ENCODE measurements at regions not wholly inside any gene's neighbourhood (a gene's known extent, or its start where the extent isn't known, plus 50 kb on each side); places are given as distances from the start of the nearest gene placed in this dataset.
"Not testable (repeated sequence)": the region's sequence is repeated elsewhere in the genome, so short reads cannot be mapped to it uniquely, and the experiment has no call there.

GRCh38 chr3:153404157-153404556, 242.1 kb downstream of the RAP2B start:
- DNase-seq (no peak), ATAC-seq (no peak)
- Histone ChIP-seq H3K4me1 (no peaks in the 10 kb centered on the region), H3K27ac (no peak overlapping the region), H3K4me3 (no peak overlapping the region), H3K9me3 (no peaks in the 10 kb centered on the region), H3K27me3 (no peaks in the 10 kb centered on the region), H3K36me3 (no peaks in the 10 kb centered on the region)
- intact Hi-C loops (cut with DNase I) = no loop called here
- TF ChIP-seq CTCF (IDR thresholded peaks at IDR 0.05) (no peak), POLR2A (IDR thresholded peaks at IDR 0.05) (no peak)
- 23% methylated on average over 2 of the region's 2 CpGs for WGBS (ENCODE audit: insufficient coverage, low coverage, low lambda C conversion rate, missing lambda C conversion rate)

- intact Hi-C loops (cut with DNase I); H3K4me1 ChIP-seq; H3K27ac ChIP-seq; H3K4me3 ChIP-seq; H3K9me3 ChIP-seq; H3K27me3 ChIP-seq; DNase-seq; ATAC-seq; H3K36me3 ChIP-seq: not testable (repeated sequence)
- 84% methylated on average over 4 of the region's 4 CpGs for WGBS (ENCODE audit: insufficient coverage, low coverage, low lambda C conversion rate, missing lambda C conversion rate)
Measured at GRCh38 chr3:153405320-153405719, 243.3 kb downstream of the RAP2B start.

- Histone ChIP-seq H3K36me3 (no peaks in the 10 kb centered on the region), H3K9me3 (no peaks in the 10 kb centered on the region), H3K27ac (no peak overlapping the region), H3K4me3 (no peak overlapping the region), H3K27me3 (no peaks in the 10 kb centered on the region), H3K4me1 (no peaks in the 10 kb centered on the region)
- intact Hi-C loops (cut with DNase I) = no loop called here
- 18% methylated on average over 3 of the region's 3 CpGs for WGBS (ENCODE audit: insufficient coverage, low coverage, low lambda C conversion rate, missing lambda C conversion rate)
- ATAC-seq = peak in 2 of 4 donors; percentile 33 to 35
- TF ChIP-seq CTCF (IDR thresholded peaks at IDR 0.05) (no peak), POLR2A (IDR thresholded peaks at IDR 0.05) (no peak)
- no peak for DNase-seq
Measured at GRCh38 chr3:153410517-153410916, 248.5 kb downstream of the RAP2B start.

- intact Hi-C loops (cut with DNase I) = no loop called here
- DNase-seq (no peak), ATAC-seq (no peak)
- no peaks in the 10 kb centered on the region for H3K36me3 ChIP-seq
- H3K27me3 ChIP-seq = no peaks in the 10 kb centered on the region
- peaks cover 0 to 12% (median 0%) of the 10 kb centered on the region in 4 donors for H3K9me3 ChIP-seq
- no peaks in the 10 kb centered on the region for H3K4me1 ChIP-seq
- WGBS (ENCODE audit: insufficient coverage, low coverage, low lambda C conversion rate, missing lambda C conversion rate) = 70% methylated on average over 2 of the region's 2 CpGs
- H3K4me3 ChIP-seq = no peak overlapping the region
- H3K27ac ChIP-seq = no peak overlapping the region
- no peak for TF ChIP-seq CTCF (IDR thresholded peaks at IDR 0.05)
- no peak for TF ChIP-seq POLR2A (IDR thresholded peaks at IDR 0.05)
Measured at GRCh38 chr3:153414982-153415381, 253.0 kb downstream of the RAP2B start.

GRCh38 chr3:153422314-153422713, 260.3 kb downstream of the RAP2B start:
- intact Hi-C loops (cut with DNase I) = no loop called here

GRCh38 chr3:153423820-153424219, 261.8 kb downstream of the RAP2B start:
- H3K9me3 ChIP-seq; intact Hi-C loops (cut with DNase I); H3K27me3 ChIP-seq; ATAC-seq; H3K4me1 ChIP-seq; H3K4me3 ChIP-seq; H3K27ac ChIP-seq; H3K36me3 ChIP-seq; DNase-seq: not testable (repeated sequence)

More at GRCh38 chr3:153422314-153422713, 260.3 kb downstream of the RAP2B start:
- Histone ChIP-seq H3K27ac (no peak overlapping the region), H3K36me3 (no peaks in the 10 kb centered on the region), H3K9me3 (peaks cover 0 to 8% (median 0%) of the 10 kb centered on the region in 4 donors), H3K4me3 (no peak overlapping the region), H3K27me3 (no peaks in the 10 kb centered on the region), H3K4me1 (no peaks in the 10 kb centered on the region)
- DNase-seq (no peak), ATAC-seq (no peak)
- TF ChIP-seq POLR2A (IDR thresholded peaks at IDR 0.05) (no peak), CTCF (IDR thresholded peaks at IDR 0.05) (no peak)
- WGBS (ENCODE audit: insufficient coverage, low coverage, low lambda C conversion rate, missing lambda C conversion rate) = 48% methylated on average over 4 of the region's 4 CpGs
